ENCODE measurements at regions not wholly inside any gene's neighbourhood (a gene's known extent, or its start where the extent isn't known, plus 50 kb on each side); places are given as distances from the start of the nearest gene placed in this dataset.
"Not testable (repeated sequence)": the region's sequence is repeated elsewhere in the genome, so short reads cannot be mapped to it uniquely, and the experiment has no call there.

DNA sequence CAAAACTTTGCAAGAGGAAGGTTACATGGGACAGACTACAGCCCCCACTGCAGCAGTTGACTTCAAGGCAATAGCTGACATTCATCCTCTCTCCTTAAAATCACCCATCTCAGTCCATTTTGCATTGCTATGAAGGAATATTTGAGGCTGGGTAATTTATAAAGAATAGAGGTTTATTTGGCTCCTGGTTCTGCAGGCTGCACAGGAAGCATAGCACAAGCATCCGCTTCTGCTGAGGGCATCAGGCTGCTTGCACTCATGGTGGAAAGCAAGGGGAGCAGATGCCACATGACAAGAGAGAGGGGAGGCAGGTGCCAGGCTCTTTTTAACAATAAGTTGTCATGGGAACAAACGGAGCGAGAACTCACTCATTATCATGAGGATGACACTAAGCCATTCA is 646.0 kb downstream of the ZEB2 start:
- no peak for DNase-seq (ENCODE audit: low spot score)

DNA sequence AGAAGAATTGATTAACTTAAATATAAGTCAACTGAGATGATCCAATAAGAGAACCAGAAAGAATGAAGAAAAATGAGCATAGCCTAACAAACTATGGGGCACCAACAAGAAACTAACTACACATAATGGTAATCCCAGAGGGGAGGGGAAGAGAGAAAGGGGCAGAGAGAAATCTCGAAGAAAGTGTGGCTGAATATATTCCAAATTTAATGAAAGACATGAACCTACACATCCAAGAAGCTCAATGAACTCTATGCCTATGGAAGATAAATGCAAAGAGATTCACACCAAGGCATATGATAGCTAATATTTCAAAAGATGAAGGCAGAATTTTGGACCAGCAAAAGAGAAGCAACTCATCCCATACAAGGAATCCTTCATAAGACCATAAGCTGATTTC is 649.2 kb downstream of the ZEB2 start:
- no peak for DNase-seq (ENCODE audit: low spot score)

DNA sequence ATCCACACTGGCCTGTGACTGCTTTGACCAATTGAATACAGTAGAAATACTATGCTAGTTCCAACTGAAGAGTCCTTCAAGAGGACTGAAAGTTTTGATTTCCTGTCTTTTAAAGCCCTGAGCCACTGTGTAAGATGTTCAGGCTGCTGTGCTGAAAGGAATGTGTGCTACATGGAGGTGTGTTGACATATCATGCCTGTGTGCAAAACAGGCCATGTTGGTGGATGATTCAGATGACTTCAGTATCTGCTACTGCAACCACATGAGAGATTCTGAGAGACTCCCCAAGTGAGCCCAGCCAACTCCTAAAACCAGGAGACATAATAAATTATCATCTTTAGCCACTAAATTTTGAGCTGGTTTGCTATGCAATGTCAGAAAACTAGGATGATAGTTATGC is 662.9 kb downstream of the ZEB2 start:
- no peak for DNase-seq (ENCODE audit: low spot score)

DNA sequence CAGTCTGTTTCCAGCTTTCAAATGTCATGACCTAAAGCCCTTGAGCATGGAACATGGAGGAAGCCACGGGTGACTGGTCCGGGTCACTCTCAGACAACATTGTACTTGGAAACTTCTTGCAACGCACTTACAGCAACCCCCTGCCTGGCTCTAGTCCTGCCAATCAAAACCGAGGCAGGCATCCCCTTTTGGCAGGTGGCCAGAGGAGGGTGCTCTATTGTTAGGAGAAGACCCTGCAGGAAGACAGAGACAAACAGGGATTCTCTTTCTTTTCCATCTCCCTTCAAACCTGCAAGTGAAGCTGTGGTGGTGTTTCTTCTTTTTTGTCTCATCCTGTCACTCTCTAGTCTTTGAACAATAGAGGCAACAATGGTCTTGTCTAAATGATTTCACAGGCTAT is 667.2 kb downstream of the ZEB2 start:
- no peak for DNase-seq (ENCODE audit: low spot score)

DNA sequence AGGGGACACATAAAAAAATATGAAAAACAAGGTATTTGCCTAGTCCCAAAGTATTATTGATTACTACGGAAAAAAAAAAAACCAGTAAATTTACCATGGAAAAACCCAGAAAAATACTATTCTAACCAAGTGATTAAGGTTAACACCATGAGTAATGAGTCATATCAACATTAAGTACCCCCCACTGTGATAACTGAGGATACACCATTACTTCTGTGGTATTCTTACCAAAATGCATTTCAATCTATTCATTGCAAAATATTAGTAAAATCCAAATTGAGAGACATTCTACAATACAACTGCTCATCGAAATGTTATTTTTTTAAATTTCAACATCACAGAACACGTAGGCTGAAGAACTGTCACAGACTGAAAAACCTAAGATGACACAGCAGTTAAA is 669.8 kb downstream of the ZEB2 start:
- DNase-seq (ENCODE audit: low spot score) = peak; percentile 11

DNA sequence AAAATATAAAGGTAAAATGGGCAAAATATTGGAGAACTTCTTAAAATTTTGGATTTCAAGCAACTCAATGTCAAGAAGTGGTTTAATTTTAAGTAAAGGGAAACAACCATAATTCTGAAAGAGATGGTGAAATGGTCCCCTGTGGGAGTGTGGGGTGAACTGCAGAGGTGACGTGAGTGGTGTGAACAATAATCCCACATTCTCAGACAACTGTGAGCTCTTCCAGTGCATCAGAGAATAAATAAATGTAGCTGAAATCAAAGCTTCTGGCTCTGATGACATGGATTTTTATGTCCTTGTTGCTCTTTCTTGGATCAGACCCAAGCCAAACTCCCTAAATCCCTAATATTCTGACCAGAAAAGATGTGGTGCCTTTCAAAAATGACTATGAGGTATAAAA is 672.7 kb downstream of the ZEB2 start:
- DNase-seq (ENCODE audit: low spot score) = no peak

DNA sequence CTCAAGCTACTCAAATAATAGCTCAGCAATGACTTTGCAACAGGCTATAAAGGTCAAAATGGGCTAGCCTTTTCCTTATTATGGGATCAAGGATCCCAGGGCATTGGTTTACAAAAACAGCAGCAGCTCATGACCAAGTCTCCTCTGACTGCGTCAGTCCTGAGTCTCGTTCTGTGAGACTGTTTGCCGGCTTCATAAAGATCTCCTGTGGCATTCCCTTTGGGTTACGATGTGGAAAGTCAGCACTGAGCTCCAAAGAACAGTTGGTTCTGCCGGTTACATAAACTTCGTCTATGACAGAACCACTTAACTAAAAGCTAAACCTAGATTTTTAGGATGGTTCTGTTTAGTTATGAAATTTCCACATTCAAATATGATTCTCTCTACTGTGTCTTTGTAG is 674.9 kb downstream of the ZEB2 start:
- DNase-seq (ENCODE audit: low spot score) = no peak

DNA sequence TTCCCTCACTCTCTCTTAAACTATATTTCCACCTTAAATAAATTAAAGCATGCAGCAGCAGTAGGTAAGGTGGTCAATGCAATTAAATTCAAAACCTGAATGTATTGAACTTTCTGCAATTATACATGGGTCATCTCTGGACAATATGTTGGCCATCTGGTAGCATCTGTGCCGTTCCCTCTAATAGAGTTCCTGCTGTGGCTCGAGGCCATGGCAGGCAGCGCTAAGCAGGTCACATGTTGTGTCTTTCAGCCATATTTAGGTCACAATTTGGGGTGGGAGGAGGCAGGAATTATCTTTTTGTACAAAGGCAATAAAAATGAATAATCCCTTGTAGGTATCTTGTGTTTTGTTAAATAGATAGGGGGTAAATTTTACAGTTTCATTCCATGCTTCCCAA is 676.2 kb downstream of the ZEB2 start:
- DNase-seq (ENCODE audit: low spot score) = no peak

DNA sequence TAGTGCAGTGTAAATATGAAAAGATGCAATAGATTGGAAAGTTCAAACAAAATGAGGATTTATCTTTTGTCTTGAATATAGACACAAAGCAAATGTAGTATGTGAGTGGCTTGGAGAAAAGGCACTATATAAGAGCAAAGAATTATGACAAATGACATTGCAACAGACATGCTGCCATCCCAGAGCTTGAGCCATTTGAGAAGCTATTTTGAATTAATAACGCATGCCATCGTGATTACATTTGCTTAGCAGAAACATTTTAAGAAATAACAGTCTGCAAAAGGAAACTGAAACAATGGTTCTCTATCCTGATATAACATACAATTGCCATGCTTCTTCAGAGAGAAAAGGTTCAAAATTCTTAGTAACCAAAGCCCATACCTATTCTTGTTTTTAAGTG is 677.1 kb downstream of the ZEB2 start:
- no peak for DNase-seq (ENCODE audit: low spot score)

DNA sequence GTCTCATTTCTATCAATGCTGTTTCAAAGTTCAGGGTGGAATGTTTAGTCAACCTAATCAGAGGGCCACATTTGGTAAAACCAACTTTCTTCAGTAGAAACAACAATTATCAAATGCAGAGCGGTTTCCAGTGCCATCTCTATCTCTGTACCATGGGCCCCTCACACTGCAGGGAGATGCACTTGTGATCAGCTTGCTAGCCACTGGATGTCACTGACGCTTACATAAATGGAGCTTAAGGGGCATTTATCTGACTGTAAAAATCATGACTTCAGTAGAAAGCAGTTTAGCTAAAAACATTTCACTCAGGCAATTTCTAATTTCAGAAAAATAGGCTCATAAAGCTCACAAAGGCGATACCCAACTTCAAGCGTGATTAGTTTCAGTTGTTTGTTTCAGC is 678.0 kb downstream of the ZEB2 start:
- no peak for DNase-seq (ENCODE audit: low spot score)

DNA sequence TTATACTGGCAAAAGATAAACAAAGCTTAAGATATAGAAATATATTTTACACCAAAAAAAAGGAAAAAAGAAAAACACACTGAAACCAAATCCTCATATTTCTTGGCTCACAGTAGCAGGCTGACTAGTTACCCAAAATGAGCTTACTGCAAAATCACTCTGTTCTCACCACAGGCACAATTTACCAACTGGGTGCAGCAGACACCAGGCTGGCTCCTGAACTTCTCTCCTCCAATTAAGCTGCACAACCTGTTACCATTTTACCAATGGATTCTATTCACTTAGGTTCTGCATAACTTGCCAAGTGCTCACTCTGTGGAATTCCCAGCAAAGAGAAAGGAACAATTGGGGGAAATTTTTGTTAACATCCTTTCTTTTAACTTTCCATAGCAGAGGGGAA is 679.3 kb downstream of the ZEB2 start:
- no peak for DNase-seq (ENCODE audit: low spot score)

DNA sequence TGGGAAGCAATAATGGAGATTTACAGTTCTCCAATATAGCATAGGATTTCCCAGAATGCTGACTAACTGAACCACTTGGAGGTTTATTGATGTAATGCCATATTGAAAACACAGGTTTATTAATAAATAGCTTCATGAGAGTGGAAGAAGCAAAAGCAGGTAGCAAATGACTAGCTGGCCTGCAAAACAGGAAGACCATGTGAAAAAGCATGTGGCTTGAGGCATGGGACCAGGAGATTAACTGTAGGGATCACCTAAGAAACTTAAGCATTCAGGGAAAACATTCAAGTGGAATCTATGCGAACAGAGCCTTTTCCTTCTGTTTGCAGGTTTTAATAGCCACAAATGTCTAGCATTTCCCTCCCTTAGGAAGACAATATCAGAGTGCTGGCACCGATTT is 679.7 kb downstream of the ZEB2 start:
- DNase-seq (ENCODE audit: low spot score) = no peak

DNA sequence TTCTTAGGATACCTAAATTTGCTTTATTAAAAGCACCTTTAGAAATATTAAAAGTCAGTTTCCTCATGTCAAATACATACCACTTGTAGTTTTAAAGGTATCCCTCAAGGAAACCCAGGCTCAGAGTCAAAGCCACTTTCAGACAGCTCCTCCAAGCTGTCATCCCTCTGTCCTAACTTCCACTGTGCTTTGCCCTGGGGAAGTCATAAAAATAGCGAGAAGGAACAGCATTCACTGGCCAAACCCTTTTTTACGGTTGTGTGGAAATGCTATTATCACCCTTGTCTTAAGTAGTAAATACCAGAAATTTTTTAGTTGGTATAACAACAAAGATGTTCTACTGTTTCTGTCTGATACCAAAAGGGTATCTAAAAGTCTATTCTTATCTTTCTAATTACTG is 680.5 kb downstream of the ZEB2 start:
- DNase-seq (ENCODE audit: low spot score) = no peak

DNA sequence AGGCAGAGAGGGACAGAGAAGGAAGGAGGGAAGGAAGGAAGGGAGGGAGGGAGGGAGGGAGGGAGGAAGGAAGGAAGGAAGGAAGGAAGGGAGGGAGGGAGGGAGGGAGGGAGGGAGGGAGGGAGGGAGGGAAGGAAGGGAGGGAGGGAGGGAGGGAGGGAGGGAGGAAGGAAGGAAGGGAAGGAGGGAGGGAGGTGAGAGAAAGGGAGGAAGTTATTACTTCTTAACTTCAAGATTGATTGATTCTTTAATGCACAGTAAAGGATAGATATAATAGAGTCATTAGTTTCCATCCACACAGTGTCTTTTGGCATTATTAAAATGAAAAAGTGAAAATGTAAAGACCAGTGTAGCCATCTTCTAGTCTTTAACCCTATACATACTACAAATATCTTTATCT is 682.9 kb downstream of the ZEB2 start:
- not testable (repeated sequence) for DNase-seq (ENCODE audit: low spot score)

DNA sequence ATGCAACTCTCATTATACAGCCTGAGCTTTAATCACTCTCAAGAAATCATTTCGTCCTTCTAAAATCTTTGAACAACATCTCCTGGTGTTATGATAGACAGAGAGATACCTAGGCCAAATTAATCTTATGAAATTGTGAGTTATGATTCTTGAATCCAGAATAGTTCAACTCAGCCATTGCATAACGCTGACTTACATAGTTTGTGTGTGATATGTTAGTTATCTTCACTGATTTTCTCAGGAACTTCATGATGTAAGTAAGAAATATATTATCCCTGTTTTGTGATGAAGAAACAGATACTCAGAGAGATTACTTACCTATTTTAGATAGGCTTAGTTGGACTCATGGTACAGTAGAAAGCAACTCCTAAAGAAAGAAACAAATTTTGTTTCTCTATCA is 684.4 kb downstream of the ZEB2 start:
- DNase-seq (ENCODE audit: low spot score) = no peak

DNA sequence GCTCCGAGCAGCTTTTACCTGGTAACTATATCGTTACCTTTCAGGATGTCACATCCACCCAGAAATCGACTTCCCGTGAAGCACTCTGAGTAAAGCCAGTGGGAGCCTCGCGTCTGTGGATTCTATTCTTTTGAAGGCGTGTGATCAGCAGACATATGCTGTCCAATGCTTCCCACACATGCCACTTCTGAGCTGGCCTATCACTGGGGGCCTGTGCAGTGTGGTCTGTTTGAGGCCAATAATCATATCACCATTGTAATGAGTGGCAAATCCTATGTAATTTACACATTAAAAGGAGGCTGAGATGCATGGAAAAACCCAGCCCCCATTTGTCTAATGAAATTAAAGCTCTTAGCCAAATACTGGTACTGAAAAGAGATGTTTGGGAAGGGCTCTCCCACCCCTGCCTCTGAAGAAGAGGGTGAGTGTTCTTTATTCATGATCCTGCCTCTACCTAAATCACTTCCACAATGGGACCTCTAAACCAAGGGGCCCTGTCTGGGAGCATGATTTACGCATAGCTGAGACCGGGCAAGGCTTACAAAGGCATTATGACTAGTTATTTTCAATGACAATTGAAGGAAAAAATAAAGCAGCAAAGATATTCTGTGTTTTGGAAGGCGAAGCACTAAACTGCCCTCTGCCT is 686.8 kb downstream of the ZEB2 start:
- no peak for DNase-seq (ENCODE audit: low spot score)

DNA sequence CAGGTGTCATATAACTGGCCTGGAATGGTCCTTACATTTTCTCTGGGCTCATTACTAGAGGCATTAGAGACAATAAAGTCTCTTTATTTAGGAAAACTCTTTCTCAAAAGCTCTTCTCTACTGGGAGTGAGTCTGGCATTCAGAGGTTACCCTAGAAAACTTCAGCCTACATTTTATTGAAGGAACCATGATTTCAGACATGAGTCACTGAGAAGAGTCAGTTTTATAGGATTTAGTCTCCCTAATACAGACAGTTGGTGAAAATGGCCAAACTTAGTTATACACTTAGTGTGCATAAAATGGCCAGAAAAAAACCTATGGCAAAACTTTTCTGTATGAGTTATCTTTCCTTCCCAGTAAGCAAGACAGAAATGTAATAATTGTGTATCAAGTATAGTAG is 689.4 kb downstream of the ZEB2 start:
- DNase-seq (ENCODE audit: low spot score) = no peak

DNA sequence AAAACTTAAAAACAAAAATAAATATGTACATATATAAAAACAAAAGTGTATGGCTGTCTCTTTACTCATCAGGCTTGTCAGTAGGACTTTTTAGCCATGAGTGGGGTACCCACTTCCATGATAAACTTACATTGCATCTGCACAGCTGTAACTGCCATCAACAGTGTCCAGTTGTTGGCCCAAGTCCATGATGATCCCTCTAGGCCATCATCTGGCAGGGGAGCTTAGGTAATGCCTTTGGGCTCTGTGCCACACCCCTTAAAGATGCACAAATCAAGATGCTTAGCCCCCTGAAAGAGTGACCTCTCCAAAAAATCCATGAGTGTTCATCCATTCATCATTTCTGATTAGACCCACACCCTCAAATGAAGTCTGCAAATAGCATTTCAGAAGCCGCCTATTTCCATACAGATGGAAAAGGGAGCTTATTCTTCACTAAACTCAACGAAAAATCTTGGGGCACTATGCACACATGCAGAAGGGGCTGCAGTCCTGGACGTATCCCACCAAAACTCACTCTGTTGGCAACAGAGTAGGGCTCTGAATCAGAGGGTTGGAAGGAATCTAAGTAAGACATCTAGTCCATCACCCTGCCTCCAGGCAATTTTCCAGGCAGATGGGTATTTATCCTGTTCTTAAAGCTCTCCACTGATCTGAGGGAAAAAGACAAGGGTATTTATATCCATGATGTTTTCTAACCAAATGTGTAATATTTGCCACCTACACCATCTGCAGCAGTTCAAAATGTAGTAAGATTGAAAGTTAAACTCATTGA is 691.0 kb downstream of the ZEB2 start:
- DNase-seq (ENCODE audit: low spot score) = no peak

DNA sequence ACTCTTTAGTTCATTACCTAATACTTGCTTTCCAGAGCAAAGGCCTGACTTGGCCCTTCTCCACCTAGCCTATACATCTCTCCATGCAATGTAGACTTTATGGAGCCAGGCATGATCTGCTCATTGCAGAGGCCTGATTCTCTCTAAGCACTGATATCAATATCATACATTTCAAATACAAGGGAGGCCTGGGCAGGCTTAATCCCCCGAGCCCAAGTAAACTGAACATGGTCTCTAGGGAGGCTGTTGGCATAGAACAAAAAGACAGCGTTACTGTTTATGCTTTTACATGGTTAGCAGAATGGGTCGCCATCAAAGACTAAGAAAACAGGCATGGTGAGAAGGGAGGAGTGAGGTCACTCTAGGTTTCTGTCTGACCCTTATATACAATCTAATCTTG is 695.1 kb downstream of the ZEB2 start:
- DNase-seq (ENCODE audit: low spot score) = no peak

DNA sequence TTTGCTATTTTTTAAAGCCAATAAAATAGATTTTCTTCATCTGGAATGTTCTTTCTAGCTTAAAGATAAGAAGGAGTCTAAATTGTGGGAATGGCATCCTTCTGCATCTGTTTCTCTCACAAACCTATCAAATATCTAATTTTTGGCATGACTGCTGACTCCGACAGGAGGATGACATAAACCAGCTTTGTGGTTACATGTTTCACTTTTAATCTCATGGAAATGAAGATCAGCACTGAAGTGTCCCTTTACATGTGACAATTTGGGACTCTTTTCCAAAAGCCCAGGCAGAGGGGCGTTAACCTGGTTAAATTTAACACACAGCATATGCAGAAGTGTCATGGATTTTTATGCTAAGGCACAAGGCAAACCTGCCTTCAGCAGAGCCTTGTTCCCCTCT is 694.7 kb downstream of the ARHGAP15 start:
- no peak for DNase-seq (ENCODE audit: low spot score)

DNA sequence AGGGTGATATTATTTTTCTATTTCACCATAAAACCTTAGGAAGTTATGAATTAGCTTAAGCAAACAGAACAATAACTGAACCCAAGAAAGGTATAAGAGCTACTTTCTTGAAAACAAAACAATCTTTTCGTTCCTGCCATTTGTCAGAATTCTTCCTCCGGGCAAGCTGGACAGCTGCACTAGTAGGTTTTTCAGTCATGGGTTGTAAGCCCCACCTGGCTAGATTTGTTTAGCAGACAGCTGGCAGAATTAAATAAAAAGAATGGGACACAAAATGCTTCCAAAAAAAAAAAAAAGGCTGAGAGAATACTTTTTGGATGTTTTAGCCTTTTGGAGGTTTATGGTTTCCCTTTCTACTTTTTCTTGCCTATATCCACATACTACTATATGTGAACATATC is 694.1 kb downstream of the ARHGAP15 start:
- DNase-seq (ENCODE audit: low spot score) = no peak

DNA sequence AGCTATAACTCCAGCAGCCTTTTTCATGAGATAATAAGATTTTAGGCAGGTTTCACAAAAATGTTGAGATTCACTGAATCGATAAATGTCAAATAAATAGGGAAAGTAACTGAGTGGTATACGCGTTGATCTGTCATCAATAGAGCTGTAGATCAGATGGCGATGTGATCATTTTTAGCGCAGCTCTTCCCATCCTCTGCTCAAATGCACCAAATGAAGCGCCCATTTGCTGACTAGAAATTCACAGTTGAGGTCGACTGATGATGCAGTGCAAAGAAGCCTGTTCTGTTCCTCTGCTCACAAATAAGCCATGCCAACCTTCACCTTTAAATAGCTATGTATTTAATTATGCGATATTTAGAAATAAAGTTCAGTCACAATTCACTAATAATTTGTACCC is 693.5 kb downstream of the ARHGAP15 start:
- DNase-seq (ENCODE audit: low spot score) = no peak

DNA sequence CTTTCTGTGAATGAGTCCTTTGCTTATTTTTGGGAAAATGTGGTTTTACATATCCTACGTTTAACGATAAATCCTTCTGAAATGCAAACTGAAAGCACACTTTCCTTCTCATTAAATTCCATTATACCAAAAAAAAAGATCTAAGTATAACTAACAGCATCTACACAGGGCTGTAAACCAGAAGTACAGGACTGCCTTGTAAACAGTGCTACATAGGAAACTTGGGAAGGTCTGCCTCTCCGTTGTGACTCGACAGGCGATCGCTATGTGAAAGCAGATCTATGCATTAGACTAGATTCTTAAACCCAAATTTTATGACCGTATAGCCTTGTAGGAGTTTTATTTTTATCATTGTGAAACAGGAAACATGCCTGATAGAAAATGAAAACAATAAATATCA is 690.5 kb downstream of the ARHGAP15 start:
- no peak for DNase-seq (ENCODE audit: low spot score)

DNA sequence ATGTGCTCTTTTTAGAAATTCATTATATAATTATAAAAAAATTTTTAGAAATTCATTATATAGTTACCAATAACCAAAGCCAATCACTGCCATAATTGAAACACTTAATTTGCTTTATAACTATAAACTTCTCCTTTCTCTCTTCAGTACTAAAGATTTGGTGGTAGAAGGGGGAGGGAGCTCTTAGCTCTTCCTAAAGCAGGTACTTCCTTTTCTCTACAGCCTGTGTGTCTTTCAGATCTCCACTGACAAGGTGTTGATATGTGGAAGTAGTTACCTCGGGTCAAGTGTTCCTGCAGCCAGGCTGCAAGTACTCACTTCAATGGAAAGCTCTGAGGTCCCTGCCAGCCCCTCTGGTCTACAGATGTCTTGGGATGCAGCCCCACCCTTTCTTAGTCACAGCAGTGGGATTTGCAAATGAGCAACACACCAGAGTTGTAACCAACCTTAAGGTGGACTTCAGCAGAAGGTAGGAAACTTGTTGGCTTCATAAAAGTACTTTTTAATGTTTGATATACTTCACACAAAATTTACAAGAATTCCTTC is 690.0 kb downstream of the ARHGAP15 start:
- no peak for DNase-seq (ENCODE audit: low spot score)

All from A172 (cell line).